ENCODE measurements at regions not wholly inside any gene's neighbourhood (a gene's known extent, or its start where the extent isn't known, plus 50 kb on each side); places are given as distances from the start of the nearest gene placed in this dataset.
"Not testable (repeated sequence)": the region's sequence is repeated elsewhere in the genome, so short reads cannot be mapped to it uniquely, and the experiment has no call there.

DNA sequence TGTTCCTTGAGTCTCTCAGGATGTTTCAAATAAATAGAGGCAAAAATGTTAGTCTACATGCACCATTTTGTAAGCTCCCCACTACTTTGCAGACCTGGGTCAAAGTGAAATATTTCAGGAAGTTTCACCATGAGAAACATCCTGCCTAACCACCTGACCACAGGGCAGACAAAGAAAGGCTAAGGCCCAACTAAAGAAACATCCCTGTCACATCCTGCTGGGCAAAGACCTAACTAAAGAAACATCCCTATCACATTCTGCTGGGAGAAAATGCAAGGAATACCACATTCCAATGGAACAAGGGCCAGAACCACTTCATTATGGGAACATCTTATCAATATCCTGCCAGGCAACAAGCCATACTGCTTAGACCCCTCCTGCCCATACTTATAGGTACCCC lies 1303.4 kb downstream of the TECRL start:
- no peak overlapping the region for H3K27ac ChIP-seq
- TF ChIP-seq ZFX (IDR thresholded peaks at IDR 0.05): no peak
- TF ChIP-seq, protein P1, sequence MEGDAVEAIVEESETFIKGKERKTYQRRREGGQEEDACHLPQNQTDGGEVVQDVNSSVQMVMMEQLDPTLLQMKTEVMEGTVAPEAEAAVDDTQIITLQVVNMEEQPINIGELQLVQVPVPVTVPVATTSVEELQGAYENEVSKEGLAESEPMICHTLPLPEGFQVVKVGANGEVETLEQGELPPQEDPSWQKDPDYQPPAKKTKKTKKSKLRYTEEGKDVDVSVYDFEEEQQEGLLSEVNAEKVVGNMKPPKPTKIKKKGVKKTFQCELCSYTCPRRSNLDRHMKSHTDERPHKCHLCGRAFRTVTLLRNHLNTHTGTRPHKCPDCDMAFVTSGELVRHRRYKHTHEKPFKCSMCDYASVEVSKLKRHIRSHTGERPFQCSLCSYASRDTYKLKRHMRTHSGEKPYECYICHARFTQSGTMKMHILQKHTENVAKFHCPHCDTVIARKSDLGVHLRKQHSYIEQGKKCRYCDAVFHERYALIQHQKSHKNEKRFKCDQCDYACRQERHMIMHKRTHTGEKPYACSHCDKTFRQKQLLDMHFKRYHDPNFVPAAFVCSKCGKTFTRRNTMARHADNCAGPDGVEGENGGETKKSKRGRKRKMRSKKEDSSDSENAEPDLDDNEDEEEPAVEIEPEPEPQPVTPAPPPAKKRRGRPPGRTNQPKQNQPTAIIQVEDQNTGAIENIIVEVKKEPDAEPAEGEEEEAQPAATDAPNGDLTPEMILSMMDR (conservative IDR thresholded peaks at IDR 0.05): no peak

DNA sequence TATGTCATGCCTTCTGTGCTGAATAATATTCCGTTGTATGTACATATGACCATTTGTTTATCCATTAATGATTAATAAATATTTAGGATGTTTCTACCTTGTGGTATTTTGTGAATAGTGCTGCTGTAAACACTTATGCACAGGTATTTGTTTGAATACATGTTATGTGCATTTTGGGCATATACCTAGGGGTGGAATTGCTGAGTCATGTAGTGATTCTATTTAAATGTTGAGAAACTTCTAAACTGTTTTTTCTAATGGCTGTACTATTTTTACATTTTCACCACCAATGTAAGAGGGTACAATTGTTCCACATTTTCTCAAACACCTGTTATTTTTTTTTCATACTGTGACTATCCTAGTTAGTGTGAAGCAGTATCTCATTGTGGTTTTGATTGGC lies 1318.6 kb downstream of the TECRL start:
- no peak overlapping the region for H3K27ac ChIP-seq
- no peak for TF ChIP-seq ZFX (IDR thresholded peaks at IDR 0.05)
- TF ChIP-seq, protein P1 (conservative IDR thresholded peaks at IDR 0.05): no peak

DNA sequence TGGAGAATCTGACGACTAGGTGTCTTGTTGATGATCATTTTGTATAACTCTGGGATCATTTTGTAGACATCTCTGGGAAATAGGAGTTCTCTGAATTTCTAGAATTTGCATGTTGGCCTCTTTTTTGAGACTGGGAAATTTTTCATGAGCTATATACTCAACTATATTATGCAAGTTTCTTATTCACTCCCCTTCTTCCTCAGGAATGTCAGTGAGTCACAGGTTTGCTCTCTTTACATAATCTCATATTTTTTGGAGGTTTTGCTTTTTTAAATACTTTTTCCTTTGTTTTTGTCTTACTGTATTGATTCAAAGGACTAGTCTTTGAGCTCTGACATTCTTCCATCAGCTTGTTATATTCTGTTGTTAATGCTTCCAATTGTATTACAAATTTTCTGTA lies 1324.2 kb downstream of the TECRL start:
- no peak for TF ChIP-seq ZFX (IDR thresholded peaks at IDR 0.05)
- no peak overlapping the region for H3K27ac ChIP-seq

DNA sequence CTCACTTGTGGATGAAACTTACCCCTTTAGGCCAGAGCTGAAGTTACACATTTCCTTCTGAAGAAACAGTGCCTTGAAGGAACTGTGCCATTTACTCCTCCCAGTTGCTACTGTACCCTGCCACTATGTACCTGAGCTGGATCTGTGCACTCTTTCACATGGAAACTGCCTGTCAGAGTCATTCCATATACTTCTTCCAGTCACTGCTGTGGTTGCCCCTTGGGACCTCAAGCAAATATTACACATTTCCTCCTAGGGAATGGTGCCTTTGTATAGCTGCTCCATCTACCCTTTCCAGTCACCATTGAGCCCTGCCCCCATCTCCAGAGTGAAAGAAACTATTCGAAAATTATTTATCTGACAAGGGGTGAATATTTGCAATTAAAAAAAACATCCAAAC lies 1328.3 kb downstream of the TECRL start:
- TF ChIP-seq ZFX (IDR thresholded peaks at IDR 0.05): no peak
- TF ChIP-seq, protein P1 (conservative IDR thresholded peaks at IDR 0.05): no peak
- H3K27ac ChIP-seq: no peak overlapping the region

DNA sequence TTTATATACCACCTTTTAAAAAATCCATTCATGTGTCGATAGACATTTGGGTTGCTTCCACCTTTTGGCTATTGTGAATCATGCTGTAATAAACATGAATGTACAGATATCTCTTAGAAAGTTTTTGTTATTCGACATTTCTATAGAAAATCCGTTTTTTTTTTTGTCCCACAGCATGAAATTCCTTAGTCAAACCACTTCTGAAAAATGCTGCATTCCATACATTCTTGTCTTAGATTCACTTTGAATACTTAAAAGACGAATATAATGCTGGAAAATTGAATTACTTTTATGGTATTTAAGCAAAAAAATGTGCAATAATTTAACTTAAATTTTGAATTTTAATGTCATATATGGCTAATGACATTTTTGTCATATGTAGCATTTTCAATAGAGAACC lies 1345.5 kb downstream of the TECRL start:
- TF ChIP-seq, protein P1 (conservative IDR thresholded peaks at IDR 0.05): no peak
- no peak for TF ChIP-seq ZFX (IDR thresholded peaks at IDR 0.05)
- no peak overlapping the region for H3K27ac ChIP-seq

DNA sequence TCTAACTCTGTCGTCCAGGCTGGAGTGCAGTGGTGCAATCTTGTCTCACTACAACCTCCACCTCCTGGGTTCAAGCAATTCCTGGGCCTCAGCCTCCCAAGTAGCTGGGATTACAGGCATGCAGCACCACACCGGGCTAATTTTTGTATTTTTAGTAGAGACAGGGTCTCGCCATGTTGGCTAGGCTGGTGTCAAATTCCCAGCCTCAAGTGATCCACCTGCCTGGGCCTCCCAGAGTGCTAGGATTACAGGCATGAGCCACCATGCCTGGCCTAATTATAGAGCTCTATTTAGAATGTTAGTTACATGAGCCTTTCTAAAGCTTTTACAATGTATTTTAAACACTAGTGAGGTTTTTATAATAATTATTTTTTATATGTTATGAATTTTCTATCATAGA lies 1346.4 kb downstream of the TECRL start:
- not testable (repeated sequence) for H3K27ac ChIP-seq

DNA sequence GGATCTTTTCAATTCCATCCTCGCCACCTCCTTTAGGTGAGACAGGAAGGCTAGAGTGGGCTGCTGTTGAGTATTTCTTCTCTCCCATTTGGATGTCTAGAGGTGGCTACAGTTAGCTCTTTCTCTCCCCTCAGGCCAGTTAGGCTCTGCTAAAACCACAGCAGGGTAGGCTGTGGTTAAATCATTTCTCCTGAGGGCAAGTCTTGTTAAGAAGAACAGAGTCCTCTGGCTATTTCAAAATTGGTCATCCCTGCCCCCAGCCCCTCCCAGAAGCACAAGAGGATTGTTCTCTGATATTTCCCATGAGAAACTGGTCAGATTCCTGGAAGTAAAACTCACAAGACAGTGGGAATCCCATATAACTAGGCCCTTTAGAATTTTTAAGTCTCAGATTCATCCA lies 1359.5 kb downstream of the TECRL start:
- no peak overlapping the region for H3K27ac ChIP-seq
- no peak for TF ChIP-seq ZFX (IDR thresholded peaks at IDR 0.05)
- TF ChIP-seq, protein P1 (conservative IDR thresholded peaks at IDR 0.05): no peak

DNA sequence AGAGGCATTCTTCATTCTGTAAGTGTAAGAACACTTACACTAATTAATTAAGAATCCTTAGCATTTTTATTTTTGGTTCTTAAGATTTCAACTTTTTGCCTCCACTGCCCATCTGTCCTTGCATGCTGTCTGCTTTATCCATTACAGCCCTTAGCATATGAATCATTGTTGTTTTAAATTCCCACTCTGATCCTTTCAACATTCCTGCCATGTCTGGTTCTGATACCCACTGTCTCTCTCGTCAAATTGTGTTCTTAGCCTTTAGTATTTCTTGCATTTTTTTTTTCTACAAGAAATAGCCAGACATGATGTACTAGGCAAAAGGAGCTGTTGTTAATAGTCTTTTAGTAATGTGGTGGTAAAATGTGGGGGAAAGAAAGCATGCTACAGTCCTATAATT lies 1360.0 kb downstream of the TECRL start:
- no peak overlapping the region for H3K27ac ChIP-seq
- TF ChIP-seq ZFX (IDR thresholded peaks at IDR 0.05): no peak
- TF ChIP-seq, protein P1 (conservative IDR thresholded peaks at IDR 0.05): no peak

All from C4-2B (cell line).